Kidney epithelial cell (primary cell): ENCODE measurements at regions not wholly inside any gene's neighbourhood (a gene's known extent, or its start where the extent isn't known, plus 50 kb on each side); places are given as distances from the start of the nearest gene placed in this dataset.
"Not testable (repeated sequence)": the region's sequence is repeated elsewhere in the genome, so short reads cannot be mapped to it uniquely, and the experiment has no call there.

Source experiments
- DNase-seq: peaks from one replicate; pipeline ENCODE4 v3.0.0-alpha.2; 2010; ENCODE audit warnings: low read depth
- H3K27me3 ChIP-seq: 2 replicates; pipeline ENCODE4 v1.6.0; 2011; ENCODE audit warnings: low read length; ENCODE audit not compliant: control insufficient read depth, insufficient read depth
- H3K36me3 ChIP-seq: 2 replicates; pipeline ENCODE4 v1.5.1; 2011; ENCODE audit warnings: low read length; ENCODE audit not compliant: control insufficient read depth, insufficient read depth
- H3K4me3 ChIP-seq: 2 replicates; pipeline ENCODE4 v1.5.1; 2011; ENCODE audit warnings: low read depth, mild to moderate bottlenecking, control low read depth, low read length

DNA sequence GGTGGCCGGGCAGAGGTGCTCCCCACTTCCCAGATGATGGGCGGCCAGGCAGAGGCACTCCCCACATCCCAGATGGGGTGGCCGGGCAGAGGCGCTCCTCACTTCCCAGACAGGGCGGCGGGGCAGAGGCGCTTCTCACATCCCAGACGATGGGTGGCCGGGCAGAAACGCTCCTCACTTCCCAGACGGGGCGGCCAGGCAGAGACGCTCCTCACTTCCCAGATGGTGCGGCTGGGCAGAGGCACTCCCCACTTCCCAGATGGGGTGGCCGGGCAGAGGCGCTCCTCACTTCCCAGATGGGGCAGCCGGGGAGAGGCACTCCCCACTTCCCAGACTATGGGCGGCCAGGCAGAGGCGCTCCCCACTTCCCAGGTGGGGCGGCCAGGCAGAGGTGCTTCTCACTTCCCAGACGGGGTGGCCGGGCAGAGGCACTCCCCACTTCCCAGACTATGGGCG, 275.8 kb downstream of the LIPI start:
- not testable (repeated sequence) for DNase-seq, H3K4me3 ChIP-seq, H3K27me3 ChIP-seq, H3K36me3 ChIP-seq

DNA sequence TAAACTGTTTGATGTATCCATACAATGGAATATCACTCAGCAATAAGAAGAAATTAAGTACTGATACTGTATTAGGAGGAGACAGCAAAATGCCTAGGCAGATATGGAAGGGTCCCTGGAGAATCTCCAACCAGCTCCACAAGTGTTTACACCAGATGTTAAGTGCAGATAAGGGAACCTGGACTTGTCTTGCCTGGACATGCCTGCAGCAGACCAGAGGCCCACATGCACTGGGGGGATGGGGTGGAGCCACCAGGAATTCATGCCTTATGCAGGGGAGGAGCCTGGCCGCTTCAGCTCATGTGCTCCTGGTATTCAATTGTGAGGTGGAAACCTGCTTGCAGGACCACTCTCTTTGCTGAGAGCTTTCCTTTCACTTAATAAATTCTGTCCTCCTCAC, 287.6 kb downstream of the LIPI start:
- not testable (repeated sequence) for H3K4me3 ChIP-seq, H3K36me3 ChIP-seq, H3K27me3 ChIP-seq, DNase-seq

DNA sequence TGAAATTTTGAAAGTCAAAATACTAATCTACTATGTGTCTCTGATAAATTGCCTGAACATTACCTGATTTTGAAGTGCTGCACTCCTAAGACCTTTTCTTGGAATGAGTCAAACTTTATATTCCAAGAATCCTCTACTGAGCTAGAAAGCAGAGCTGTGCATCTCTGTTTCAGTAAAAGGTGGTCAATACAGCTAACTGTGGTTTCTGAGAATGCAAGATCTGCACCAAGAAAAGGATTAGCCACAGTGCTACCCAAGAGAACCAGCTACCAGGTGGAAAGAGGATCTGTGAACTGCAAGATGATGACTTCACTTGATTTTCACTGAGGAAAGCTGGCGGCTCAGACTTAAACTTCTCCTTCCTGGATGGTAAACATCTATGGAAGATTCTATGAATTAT, 289.3 kb downstream of the LIPI start:
- DNase-seq, H3K36me3 ChIP-seq, H3K4me3 ChIP-seq, H3K27me3 ChIP-seq: not testable (repeated sequence)

DNA sequence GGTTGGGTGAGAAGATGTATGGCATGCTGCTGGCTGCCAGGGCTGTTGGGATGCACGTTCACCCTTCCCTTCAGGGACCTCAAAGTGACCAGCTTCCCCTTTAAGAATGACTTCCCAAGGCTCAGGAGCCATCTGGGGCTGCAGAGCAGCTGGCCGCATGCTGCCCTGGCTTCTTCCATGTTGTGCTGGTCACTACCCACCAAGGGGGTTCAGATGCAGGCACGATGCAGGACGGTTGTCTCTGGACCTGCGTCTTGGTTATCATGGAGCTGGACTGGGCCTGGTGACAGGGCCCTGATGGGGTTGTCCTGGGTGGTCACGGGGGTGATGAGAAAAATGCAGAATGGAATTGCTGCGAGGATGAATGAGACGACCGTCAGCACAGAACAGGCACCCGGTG, 297.8 kb downstream of the POTED start:
- H3K4me3 ChIP-seq, DNase-seq, H3K27me3 ChIP-seq, H3K36me3 ChIP-seq: not testable (repeated sequence)

DNA sequence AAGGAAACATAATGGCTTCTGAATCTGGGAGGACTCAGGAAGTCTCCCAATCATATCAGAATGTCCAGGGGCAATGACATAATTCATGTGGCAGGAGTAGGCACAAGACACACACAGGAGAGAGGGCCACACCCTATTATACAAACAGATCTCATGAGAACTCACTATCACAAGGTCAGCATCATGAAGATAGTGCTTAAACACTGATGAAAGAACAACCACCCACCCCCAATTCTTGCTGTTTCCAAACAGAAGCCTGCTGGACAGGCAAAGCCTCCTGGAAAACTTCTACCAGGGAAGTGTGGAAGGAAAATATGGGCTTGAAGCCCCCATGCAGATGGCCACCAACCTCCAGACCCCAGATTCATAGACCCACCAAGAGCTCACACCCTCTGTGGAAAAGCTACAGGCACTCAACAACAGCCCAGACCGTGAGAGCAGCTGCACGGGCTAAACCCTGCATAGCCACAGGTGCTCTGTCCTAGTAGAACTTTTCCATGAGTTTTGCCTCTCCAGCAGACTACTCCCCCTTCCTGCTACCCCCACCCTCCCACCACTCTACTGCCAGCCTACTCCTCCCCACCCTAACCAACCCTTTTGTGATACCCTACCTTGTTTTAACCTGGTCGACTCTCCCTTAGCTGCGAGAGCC, 287.1 kb downstream of the POTED start:
- DNase-seq, H3K27me3 ChIP-seq, H3K36me3 ChIP-seq, H3K4me3 ChIP-seq: not testable (repeated sequence)

DNA sequence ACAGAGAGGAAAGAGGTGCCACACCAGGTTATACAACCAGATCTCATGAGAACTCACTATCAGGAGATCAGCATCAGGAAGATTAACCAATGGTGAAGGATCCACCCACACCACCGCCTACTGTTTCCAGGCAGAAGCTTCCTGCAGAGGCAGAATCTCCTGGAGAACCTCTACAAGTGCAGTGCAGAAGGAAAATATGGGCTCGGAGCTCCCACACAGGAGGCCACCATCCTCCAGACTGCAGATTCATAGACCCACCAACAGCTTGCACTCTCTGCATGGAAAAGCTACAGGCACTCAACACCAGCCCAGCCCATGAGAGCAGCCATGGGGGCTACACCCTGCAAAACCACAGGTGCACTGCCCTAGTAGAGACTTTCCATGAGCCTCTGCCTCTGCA, 284.0 kb downstream of the POTED start:
- DNase-seq, H3K36me3 ChIP-seq, H3K27me3 ChIP-seq, H3K4me3 ChIP-seq: not testable (repeated sequence)

DNA sequence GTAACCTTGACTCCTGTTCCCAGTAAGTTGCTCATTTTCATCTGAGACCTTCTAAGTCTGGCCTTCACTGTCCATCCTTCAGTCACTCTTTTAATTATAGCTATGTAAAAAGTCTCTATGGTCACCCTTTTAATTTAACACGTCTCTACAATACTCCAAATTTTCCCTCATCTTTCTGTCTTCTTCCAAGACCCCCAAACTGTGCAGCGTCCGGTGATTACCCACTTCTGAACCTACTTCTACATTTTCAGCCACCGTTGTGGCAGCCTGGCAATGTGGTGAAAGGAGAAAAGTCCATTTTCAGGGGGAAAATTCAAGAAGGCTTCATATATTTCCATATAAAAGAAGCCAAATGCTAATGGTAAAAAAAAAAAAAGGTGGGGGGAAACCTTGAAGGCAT, 283.4 kb downstream of the POTED start:
- H3K4me3 ChIP-seq, H3K36me3 ChIP-seq, H3K27me3 ChIP-seq, DNase-seq: not testable (repeated sequence)

DNA sequence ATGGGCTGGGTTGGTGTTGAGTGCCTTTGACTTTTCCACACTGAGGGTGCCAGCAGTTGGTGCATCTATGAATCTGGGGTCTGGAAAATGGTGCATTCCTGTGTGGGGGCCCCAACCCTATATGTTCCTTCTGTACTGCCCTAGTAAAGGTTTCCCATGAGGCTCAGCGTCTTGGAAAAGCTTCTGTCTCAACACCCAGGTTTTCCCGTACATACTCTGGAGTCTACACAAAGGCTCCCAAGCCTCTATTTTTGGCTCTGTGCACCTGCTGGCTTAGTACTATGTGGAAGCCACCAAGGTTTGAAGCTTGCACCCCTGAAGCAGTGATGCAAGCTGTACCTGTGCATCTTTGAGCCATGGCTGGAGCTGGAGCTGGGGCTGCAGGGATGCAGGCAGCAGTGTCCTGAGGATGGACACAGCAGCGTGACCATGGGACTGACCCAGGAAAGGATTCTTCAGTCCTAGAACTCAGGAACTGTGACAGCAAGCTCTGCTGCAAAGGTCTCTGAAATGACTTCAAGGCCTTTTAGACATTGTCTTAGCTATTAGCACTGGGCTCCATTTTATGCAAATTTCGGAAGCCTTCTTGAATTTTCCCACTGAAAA, 282.7 kb downstream of the POTED start:
- not testable (repeated sequence) for H3K36me3 ChIP-seq, H3K4me3 ChIP-seq, H3K27me3 ChIP-seq, DNase-seq

DNA sequence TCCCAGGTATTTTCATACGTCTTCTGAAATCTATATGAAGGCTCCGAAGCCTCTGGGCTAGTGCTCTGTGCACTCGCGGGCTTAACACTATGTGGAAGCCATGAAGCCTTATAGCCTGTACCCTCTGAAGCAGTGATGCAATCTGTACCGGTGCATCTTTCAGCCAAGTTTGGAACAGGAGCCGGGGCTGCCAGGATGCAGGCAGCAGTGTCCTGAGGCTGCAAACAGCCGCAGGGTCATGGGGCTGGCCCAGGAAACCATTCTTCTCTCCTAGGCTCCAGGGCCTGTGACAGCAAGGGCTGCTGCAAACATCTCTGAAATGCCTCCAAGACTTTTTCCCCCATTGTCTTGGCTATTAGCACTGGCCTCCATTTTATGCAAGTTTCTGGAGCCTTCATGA, 279.6 kb downstream of the POTED start:
- not testable (repeated sequence) for H3K4me3 ChIP-seq, H3K27me3 ChIP-seq, H3K36me3 ChIP-seq, DNase-seq

DNA sequence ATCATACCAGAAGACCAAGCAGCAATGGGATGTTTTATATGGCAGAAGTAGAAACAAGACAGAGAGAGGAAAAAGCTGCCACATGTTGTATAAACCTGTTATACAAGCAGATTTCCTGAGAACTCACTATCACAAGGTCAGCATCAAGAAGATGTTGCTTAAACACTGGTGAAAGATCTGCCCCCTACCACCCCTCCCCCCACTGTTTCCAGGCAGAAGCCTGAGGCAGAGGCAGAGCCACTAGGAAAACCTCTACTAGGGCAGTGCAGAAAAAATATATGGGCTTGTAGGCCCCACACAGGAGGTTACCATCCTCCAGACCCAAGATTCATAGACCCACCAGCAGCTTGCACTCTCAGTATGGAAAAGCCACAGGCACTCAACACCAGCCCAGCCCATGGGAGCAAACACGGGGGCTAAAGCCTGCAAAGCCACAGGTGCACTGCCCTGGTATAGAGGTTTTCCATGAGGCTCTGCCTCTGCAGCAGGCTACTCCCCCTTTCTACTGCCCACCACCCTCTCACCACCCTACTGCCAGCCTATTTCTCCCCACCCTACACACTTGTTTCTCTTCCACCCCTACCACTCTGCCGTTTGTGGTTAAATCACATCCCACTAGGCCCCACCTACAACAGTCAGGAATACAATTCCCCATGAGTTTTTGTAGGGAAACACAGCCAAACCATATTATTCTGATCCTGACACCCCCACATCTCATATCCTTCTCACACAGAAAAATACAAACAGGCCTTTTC, 274.2 kb downstream of the POTED start:
- H3K36me3 ChIP-seq, DNase-seq, H3K4me3 ChIP-seq, H3K27me3 ChIP-seq: not testable (repeated sequence)

DNA sequence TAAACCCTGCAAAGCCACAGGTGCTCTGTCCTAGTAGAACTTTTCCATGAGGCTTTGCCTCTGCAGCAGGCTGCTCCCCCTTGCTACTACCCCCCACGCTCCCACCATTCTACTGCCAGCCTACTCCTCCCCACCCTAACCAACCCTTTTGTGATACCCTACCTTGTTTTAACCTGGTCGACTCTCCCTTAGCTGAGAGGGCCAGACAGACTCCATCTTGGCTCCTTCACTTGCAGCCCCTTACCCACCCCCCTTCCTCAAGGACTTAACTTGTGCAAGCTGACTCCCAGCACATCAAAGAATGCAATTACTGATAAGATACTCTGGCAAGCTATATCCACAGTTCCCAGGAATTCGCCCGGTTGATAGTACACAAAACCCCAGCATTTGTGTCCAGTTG, 267.9 kb downstream of the POTED start:
- H3K4me3 ChIP-seq, DNase-seq, H3K27me3 ChIP-seq, H3K36me3 ChIP-seq: not testable (repeated sequence)

DNA sequence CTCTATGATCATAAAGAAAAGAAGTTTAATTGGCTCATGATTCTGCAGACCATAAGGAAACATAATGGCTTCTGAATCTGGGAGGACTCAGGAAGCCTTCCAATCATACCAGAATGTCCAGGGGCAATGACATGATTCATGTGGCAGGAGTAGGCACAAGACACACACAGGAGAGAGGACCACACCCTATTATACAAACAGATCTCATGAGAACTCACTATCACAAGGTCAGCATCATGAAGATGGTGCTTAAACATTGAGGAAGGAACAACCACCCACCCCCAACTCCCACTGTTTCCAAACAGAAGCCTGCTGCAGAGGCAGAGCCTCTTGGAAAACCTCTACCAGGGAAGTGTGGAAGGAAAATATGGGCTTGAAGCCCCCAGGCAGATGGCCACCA, 267.4 kb downstream of the POTED start:
- H3K27me3 ChIP-seq, H3K36me3 ChIP-seq, H3K4me3 ChIP-seq, DNase-seq: not testable (repeated sequence)

DNA sequence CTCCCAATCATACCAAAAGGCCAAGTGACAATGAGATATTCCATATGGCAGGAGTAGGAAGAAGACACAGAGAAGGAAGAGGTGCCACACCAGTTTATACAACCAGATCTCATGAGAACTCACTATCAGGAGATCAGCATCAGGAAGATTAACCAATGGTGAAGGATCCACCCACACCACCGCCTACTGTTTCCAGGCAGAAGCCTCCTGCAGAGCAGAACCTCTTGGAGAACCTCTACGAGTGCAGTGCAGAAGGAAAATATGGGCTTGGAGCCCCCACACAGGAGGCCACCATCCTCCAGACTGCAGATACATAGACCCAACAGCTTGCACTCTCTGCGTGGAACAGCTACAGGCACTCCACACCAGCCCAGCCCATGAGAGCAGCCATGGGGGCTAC, 264.4 kb downstream of the POTED start:
- H3K27me3 ChIP-seq, DNase-seq, H3K4me3 ChIP-seq, H3K36me3 ChIP-seq: not testable (repeated sequence)
